CD4-positive, alpha-beta T cell treated with Interleukin-4 for 4 hours (primary cell): ENCODE measurements at regions not wholly inside any gene's neighbourhood (a gene's known extent, or its start where the extent isn't known, plus 50 kb on each side); places are given as distances from the start of the nearest gene placed in this dataset.

Experiments
- DNase-seq: peaks from one replicate; pipeline ENCODE4 v3.0.0-alpha.2; 2020

GRCh38 chr12:106006382-106006781, 132.4 kb downstream of the NUAK1 start:
- DNase-seq, result no peak

- no peak for DNase-seq
Measured at GRCh38 chr12:106006940-106007339, 131.8 kb downstream of the NUAK1 start.

DNA sequence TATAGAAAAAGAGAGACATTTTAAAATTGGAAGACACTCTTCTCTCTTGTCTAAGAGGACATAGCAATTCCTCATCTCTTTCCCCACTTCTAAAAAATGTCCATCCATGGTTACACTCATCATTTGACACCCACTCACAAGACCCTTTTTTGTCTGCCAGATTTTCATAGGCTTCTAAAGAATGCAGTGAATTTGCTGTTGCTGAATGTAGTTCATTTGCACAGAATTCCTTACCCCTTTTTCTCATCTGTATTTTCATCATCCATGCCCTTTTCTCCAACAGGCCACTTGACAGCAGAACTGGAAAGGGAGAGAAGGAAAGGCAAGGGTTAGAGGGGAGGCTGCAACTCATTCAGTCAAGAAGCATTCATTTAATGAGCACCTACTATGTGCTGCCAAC, 128.0 kb downstream of the NUAK1 start:
- DNase-seq, result no peak
